DOHH2 (cell line): ENCODE measurements at regions not wholly inside any gene's neighbourhood (a gene's known extent, or its start where the extent isn't known, plus 50 kb on each side); places are given as distances from the start of the nearest gene placed in this dataset.

Experiments
- CTCF ChIP-seq: fragments of 200-600 bp; sonication (generic); IDR thresholded peaks from one replicate; pipeline ENCODE4 v1.5.1; 2014; ENCODE audit warnings: antibody characterized with exemption, mild to moderate bottlenecking, low read depth, low read length; ENCODE audit not compliant: poor library complexity, severe bottlenecking
- EZH2phosphoT487 ChIP-seq: fragments of 200-600 bp; sonication (generic); IDR thresholded peaks from 2 replicates; pipeline ENCODE4 v1.6.1; 2017; ENCODE audit warnings: borderline replicate concordance, mild to moderate bottlenecking, antibody characterized with exemption, low read length, moderate library complexity, mixed read lengths

GRCh38 chr3:110234831-110235230 lies 836.8 kb upstream of the NECTIN3 start:
- no peak for TF ChIP-seq EZH2phosphoT487
- no peak for TF ChIP-seq CTCF
